GM12875 (cell line): ENCODE measurements at regions not wholly inside any gene's neighbourhood (a gene's known extent, or its start where the extent isn't known, plus 50 kb on each side); places are given as distances from the start of the nearest gene placed in this dataset.

Source experiments
- H3K4me3 ChIP-seq: one replicate; pipeline ENCODE4 v1.5.1; 2011; ENCODE audit warnings: low read depth, low read length, control low read depth
- TF ChIP-seq, protein P1 (sequence below): IDR thresholded peaks from 2 replicates; pipeline ENCODE4 v1.5.1; 2011; ENCODE audit warnings: low read depth, mild to moderate bottlenecking, control low read depth, inconsistent platforms, low read length, moderate library complexity, borderline replicate concordance; ENCODE audit not compliant: insufficient read depth

GRCh38 chr6:137944793-137945498 lies 77.9 kb downstream of the TNFAIP3 start:
- TF ChIP-seq, protein P1, sequence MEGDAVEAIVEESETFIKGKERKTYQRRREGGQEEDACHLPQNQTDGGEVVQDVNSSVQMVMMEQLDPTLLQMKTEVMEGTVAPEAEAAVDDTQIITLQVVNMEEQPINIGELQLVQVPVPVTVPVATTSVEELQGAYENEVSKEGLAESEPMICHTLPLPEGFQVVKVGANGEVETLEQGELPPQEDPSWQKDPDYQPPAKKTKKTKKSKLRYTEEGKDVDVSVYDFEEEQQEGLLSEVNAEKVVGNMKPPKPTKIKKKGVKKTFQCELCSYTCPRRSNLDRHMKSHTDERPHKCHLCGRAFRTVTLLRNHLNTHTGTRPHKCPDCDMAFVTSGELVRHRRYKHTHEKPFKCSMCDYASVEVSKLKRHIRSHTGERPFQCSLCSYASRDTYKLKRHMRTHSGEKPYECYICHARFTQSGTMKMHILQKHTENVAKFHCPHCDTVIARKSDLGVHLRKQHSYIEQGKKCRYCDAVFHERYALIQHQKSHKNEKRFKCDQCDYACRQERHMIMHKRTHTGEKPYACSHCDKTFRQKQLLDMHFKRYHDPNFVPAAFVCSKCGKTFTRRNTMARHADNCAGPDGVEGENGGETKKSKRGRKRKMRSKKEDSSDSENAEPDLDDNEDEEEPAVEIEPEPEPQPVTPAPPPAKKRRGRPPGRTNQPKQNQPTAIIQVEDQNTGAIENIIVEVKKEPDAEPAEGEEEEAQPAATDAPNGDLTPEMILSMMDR: peak; percentile 67
- H3K4me3 ChIP-seq: no peak overlapping the region

- TF ChIP-seq, protein P1: no peak
- H3K4me3 ChIP-seq: no peak overlapping the region
Measured at GRCh38 chr6:137949686-137950390, 82.8 kb downstream of the TNFAIP3 start.

DNA sequence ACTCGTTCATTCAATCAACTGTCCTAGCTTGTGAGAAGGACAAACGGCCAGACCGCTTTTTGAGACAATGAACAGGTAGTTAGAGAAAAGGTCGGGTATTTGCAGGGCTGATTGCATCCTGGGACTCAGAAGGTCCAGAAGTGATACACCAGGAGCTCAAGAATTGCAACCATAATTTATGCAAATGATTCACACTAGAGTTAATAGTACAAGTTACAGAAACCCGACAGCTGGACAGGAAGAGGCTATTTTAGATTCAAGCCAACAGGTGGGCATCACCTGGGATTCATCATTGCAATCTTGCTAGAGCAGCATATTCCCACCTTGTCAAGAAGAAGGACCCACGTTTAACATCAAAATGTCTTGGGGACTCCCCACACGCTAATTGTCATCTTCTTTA lies 83.5 kb downstream of the TNFAIP3 start:
- H3K4me3 ChIP-seq: no peak overlapping the region
- TF ChIP-seq, protein P1: no peak

DNA sequence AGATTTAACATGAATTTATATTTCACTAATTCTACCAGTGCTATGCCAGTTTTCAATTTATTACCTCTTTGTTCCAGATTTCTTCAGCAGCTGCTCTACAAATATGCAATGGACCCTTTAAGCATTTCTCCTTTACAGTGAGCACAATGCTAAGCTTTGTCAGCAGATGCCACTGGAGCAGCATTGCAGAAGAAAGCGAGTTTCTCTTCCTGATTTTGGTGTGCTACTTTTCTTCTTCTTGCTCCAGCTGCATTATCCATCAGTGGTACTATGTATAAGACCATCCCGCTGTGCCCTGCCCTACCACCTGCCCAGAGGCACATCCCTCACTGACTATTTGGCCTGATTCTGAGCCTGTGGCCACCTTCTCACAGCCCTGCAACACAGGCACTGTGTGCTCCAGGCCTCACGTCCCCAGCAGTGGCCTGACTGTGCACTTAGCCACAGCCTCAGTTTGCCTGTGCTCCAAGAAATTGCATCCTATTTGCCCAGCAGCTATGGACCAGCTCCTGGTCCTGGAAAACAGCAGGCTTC lies 84.1 kb downstream of the TNFAIP3 start:
- H3K4me3 ChIP-seq: no peak overlapping the region
- TF ChIP-seq, protein P1: no peak

DNA sequence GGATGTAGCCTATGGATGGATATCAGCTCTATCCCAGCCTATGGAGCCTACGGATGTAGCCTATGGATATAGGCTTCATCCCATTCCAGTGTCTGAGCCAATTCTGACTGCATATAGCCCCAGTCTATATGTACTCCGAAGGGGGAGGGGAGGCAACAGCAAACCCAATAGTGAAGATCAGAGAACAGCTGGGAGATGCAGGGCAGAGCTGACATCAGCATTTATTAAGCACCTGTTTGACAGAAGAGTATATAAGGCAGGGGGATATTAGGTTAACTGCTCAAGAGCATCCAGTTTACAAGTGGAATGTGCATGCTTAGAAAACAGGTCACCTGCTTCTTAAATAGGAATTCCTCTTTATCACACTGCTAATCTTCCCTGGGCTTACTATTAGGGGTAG lies 85.2 kb downstream of the TNFAIP3 start:
- TF ChIP-seq, protein P1: no peak
- no peak overlapping the region for H3K4me3 ChIP-seq

DNA sequence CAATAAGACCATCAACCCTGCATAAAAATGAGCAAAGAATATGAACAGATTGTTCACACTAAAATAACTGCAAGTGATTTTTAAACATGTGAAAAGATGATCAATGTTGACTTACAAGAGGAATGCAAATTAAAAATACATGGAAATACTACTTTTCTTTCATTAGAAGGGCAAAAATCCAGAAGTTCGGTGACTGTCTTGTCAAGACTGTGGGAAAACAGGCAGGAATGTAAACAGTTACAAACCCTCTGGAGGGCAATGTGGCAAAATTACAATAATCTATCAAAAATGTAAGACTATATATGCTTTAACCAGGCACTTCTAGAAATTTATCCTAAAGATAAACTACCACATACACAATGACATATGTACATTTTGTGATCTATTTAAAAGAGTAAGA lies 86.7 kb downstream of the TNFAIP3 start:
- no peak overlapping the region for H3K4me3 ChIP-seq
- TF ChIP-seq, protein P1: no peak
